HG03571 (cell line): ENCODE measurements at regions not wholly inside any gene's neighbourhood (a gene's known extent, or its start where the extent isn't known, plus 50 kb on each side); places are given as distances from the start of the nearest gene placed in this dataset.
"Not testable (repeated sequence)": the region's sequence is repeated elsewhere in the genome, so short reads cannot be mapped to it uniquely, and the experiment has no call there.

ENCODE experiments used
- ATAC-seq: cut with Tn5 transposase; IDR thresholded peaks from one replicate; pipeline ENCODE4 v1.9.1; 2021; ENCODE audit not compliant: unreplicated experiment

DNA sequence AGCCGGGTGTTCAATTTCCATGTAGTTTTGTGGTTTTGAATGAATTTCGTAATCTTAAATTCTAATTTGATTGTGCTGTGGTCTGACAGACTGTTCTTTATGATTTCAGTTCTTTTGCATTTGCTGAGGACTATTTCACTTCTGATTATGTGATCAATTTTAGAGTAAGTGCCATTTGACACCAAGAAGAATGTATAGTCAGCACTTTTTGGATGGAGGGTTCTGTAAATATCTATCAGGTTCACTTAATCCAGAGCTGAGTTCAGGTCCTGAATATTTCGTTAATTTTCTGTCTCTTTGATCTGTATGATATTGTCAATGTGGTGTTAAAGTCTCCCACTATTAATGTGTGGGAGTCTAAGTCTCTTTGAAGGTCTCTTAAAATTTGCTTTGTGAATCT, 944.9 kb downstream of the TLE4 start:
- no peak for ATAC-seq

DNA sequence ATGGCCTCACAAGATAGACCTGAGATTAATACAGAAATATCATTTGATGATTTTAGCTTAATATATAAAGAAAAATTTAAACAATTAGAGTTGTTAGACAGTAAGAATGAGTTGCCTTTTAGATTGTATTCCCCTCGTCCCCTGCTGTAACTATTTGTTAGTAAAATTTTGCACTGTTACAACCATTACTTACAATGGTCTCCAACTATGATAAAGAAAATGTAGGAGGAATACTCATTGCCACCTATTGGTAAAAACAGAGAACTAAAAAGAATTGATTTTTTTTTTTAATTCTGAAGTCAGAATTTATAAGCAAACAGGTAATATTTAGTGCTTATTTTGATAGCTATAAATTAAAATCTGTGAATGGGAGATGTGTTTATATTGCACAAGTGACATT, 937.6 kb downstream of the TLE4 start:
- no peak for ATAC-seq

- no peak for ATAC-seq
Observed at GRCh38 chr9:80507611-80508010, 935.8 kb downstream of the TLE4 start.

DNA sequence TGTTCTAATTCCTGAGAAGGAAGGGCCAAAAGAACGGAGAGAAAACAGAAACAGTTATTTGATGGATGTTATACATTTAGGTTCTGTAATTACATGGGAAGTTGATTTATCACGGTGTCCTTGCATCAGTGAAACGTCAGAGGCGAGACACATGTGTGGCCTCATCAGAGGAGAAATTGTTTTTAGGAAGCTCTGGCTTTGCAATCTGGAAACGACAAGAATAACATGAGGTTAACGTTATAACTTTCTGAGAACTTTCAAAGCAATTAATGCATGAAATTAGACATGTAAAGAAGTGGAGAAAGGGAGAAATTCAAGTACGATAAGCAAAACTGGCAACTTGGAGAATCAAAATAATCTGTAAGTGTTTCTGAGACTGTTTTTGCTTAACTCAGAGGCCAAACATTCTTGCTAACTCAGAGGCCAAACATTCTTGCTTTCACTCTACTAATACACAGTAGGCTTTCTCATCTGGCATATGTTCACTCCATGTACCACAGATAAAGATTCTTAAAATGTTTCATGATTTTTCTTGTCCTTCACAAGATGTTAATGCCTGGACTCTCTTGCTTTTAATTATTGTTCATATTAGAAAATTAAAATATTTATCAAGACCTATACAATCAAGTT, 933.0 kb downstream of the TLE4 start:
- no peak for ATAC-seq

GRCh38 chr9:80503671-80504281, 932.0 kb downstream of the TLE4 start:
- ATAC-seq: no peak

DNA sequence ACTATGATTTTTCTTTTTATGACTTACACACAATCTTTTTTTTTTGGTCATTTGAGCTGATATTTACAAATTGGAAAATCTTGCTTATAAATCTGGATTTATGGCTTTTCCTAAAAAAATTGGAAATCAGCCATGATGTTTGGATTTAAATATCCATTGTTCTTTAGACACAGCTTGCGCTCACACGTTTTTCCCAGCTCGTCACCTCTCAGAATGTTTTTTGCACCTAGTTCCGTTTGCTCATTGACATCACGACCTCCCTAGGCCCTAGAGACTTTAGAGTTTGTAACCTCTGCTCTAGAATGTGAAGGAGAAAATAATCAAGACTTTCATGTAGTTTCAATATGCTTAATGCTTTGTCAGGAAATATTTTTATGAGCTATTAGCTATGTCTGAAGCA, 930.5 kb downstream of the TLE4 start:
- ATAC-seq: no peak

DNA sequence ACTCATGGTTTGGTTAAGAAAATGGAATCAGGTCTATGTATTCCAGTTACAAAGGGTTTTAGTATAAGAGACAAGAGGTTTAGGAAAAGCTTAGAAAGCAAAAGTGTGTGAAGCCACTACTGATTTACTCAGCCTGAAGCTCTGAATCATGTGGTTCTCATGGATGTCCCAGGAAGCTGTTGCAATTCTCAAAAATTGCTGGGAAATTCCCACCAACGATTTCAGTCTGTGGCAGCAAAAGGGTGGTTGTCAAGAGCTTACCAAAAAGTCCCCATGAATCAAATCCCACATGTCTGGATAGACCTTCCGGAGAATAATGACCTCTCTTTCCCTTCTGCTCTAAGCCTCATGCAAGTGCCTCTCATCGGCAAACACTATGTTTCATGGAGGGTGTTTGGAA, 929.9 kb downstream of the TLE4 start:
- ATAC-seq: no peak

DNA sequence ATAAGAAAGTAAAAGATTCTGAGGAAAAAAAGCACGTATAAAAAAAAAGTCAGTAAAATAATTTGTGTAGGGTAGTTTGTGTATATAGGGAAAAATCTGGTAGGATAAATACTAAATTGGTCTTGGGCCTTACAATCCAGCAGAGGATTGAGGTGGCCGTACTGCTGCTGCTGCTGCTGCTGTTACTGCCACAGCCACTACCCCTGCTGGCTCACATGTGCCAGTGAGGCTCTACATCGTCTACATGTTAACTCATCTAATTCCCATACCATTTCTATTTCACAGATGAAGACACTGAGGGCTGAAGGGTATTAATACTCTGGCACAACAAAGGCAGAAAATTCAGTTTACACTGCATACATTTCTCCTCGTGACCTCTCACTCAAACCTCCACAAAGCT, 928.5 kb downstream of the TLE4 start:
- no peak for ATAC-seq

- no peak for ATAC-seq
Observed at GRCh38 chr9:80498001-80498555, 926.3 kb downstream of the TLE4 start.

DNA sequence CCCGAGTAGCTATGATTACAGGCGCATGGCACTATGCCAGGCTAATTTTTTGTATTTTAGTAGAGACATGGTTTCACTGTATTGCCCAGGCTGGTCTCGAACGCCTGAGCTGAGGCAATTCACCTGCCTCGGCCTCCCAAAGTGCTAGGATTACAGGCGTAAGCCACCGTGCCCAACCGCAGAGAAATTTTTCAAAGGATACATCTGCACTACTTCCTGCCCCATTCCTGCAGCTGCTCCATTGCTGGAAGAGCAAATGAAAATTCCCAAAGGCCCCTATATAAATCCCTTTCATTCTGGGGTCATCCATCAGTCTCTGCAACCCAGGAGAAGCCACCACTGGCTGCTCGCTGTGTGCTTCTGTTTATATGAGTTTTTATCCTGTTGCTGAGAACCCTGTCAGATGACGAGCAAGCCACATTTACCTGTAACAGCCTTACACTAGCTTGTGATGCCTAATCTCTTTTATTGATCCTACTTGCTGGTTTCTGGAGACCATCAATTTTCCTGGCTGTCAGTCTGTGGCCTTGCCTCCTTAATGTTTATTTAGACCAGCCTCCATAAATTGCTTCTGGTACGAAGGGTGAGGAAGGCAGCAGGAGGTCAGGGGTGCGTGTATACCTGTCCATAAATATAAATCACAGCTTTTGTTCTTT, 925.3 kb downstream of the TLE4 start:
- ATAC-seq: no peak

- ATAC-seq: no peak
Observed at GRCh38 chr9:80493258-80493657, 921.5 kb downstream of the TLE4 start.

DNA sequence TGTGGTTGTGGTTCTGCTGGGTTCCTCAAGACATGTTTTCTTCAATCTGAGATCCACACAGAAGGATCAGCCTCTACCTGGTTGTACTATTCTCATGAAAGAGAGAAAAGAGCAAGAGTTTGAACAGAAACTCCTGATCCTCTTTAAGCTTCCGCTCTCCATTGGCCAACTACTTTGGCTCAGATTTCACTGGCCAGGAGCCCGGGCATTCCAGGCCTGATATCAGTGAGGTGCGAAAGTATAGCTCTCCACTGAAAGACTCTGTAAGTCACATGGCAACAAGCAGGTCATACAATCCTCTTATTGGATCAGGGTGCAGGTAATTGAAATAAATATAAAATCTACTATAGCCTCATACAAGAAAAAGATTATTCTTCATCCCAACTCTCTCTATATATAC, 920.5 kb downstream of the TLE4 start:
- no peak for ATAC-seq

DNA sequence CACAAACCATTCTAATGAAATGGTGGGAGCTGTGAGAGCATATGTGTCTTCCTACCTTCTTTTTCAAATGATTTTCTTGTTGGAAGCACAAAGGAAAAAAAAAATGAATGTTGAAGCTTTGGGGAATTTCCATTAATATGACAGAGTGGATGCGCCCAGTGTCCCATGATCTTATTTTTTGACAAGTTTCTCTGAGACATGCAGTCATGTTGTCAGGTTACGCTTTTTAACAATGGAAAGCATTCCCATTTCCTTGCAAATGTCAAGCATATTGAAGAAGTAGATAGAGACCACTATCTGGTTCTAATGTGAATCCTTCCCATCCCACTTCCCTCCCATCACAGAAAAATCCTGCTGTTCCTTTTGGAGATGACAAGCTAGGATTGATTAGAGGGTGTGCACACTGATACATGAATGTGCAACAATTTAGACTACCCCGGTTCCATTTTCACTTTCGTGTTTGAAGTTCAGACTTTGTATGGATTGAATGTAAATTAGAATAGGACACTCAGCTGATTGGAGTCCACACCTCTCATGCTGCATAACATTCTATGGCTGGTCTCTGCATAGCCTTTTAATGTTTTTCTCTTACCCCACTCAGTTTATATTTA, 919.4 kb downstream of the TLE4 start:
- ATAC-seq: no peak

DNA sequence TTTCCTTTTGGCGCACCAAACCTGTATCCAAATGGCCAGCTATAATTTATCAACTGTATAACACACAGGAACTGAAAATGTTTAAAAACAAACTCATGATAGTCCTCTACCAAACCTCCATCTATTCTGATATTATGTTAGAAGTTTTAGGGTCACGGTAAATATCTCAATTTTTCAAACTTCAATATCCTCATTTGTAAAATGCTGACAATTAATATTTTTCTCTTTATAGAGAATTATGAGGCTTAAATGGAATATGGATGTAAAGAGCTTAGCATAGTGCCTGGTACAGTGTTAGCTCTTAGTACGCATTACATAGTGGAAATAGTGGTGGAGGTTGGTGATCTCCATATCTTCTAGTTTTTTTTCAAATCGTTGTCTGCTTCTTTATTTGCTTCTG, 917.6 kb downstream of the TLE4 start:
- ATAC-seq: no peak

DNA sequence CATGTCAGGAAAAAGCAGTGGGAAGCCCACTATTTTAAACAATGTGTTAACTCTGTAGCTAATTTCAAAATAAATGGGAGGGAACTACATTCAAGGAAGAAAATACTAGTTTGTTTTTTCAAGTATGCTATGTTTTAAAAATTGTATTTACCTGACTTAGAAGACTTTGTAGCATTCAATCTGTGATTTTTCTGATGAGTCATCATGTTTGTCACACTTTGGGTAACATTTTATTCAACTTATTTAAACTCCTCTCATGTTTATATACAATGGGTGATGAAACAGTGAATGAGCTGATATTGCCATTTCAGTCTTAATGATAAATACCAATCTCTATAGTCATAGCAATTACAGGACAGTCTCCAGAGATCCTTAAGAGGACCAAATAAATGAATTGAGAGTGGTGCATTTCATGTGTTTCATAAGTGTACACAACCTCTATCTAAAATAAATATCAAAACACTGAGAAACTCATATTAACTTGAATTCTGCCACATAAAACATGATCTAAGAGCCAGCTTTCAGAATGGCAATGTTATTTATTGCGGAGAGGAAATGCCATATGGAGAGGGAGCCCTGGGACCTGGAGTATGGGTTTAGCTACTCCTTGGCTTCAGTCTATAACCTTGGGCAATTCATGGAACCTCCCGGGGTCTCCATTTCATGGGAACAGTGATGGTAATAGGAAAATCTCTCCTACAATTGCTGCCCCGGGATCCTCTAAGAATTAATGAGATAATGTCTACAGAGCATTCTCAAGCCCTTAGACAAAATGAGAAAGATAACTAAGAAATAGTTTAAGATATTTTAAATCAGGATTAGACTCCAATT, 913.9 kb downstream of the TLE4 start:
- ATAC-seq: no peak

DNA sequence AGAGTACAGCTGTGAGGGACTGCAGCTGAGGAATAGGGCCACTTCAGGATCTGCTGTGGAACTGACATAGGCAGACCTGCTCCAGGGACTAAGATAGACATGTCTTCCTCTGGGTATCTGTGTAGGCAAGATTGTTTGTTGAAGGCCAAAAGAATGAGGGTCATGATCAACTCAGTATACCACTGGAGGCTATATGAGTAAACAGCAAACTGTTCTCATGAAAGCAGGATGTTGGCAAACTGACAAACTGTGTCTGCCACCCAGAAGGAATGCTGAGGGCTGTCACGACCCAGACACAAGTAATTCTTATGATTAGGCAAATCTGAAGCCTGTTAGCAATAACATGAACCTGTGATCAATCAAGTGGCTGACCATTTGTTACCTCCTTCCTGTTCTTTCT, 910.5 kb downstream of the TLE4 start:
- ATAC-seq: not testable (repeated sequence)

GRCh38 chr9:80467632-80468031, 895.9 kb downstream of the TLE4 start:
- ATAC-seq: no peak

DNA sequence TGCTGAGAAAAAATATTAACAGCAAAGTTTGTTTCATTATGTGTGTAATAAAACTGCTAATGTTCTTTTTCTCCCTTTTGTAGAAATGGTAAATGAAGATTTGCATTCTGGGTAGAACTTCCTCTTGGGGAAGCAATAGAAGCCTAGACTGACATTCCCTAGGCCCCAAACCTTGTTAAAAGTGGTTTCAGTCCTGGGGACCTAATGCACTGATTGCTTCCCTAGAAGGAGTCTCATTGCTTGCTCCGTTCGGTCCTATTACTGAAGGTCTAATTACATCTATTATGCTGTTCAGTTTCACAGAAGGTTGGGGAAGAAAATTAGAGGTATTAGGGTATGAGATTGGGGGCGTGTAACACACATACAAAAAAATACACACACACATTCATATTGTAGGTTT, 893.8 kb downstream of the TLE4 start:
- no peak for ATAC-seq

- no peak for ATAC-seq
Observed at GRCh38 chr9:80449513-80449912, 877.7 kb downstream of the TLE4 start.

GRCh38 chr9:80448996-80449395, 877.2 kb downstream of the TLE4 start:
- ATAC-seq: no peak

DNA sequence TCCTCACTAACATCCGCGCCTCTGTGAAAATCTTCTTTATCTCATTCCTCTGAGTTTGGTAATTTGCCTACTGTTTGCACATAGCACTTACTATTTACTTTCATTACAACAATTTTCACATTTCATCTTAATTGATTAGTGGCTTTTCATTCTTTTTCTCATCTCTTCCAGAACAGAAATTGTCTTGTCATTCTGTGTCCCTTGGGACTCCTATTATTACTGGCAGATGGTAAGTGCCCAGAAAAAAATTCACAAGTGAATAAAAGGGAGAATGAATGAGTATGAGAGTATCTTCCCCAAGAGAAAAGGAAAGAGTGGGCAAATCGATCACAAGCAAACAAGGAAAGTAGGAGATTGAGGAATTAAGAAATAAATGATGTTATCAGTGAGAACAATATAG, 876.1 kb downstream of the TLE4 start:
- no peak for ATAC-seq
